ENCODE measurements at regions not wholly inside any gene's neighbourhood (a gene's known extent, or its start where the extent isn't known, plus 50 kb on each side); places are given as distances from the start of the nearest gene placed in this dataset.

GRCh38 chr1:185676969-185677368 lies 57.2 kb upstream of the HMCN1 start:
- no peak overlapping the region for H2AFZ ChIP-seq (ENCODE audit: low read length)
- no peak overlapping the region for H3K9ac ChIP-seq (ENCODE audit: low read length)
- H3K9me2 ChIP-seq (ENCODE audit: low read depth, low read length) = no peaks in the 10 kb centered on the region
- H3K4me1 ChIP-seq (ENCODE audit: insufficient read depth, low read length, severe bottlenecking) = no peaks in the 10 kb centered on the region
- H3K27me3 ChIP-seq (ENCODE audit: insufficient read depth, low read length) = no peaks in the 10 kb centered on the region
- no peak overlapping the region for H3K4me2 ChIP-seq (ENCODE audit: low read length)
- H3K36me3 ChIP-seq (ENCODE audit: insufficient read depth, low read length) = no peaks in the 10 kb centered on the region
- H3K27ac ChIP-seq (ENCODE audit: low read depth, low read length, poor library complexity, severe bottlenecking) = no peak overlapping the region
- H3K4me3 ChIP-seq (ENCODE audit: low read depth, low read length, poor library complexity, severe bottlenecking) = no peak overlapping the region
- TF ChIP-seq EZH2 (IDR thresholded peaks at IDR 0.05; ENCODE audit: borderline replicate concordance, low read length) = no peak
- no peak for TF ChIP-seq CTCF (IDR thresholded peaks at IDR 0.05; ENCODE audit: low read length)
- H3F3A ChIP-seq (ENCODE audit: insufficient read depth, low read length) = no peaks in the 10 kb centered on the region
- H3K79me2 ChIP-seq (ENCODE audit: insufficient read depth, low read length) = no peaks in the 10 kb centered on the region
- H4K20me1 ChIP-seq (ENCODE audit: insufficient read depth, low read length) = no peaks in the 10 kb centered on the region
- H3K9me3 ChIP-seq (ENCODE audit: low read length) = no peaks in the 10 kb centered on the region

- Histone ChIP-seq H3K4me1 (ENCODE audit: insufficient read depth, low read length, severe bottlenecking) (no peaks in the 10 kb centered on the region), H2AFZ (ENCODE audit: low read length) (no peak overlapping the region)
These were observed 60.0 kb upstream of the HMCN1 start for GRCh38 chr1:185674201-185674600.

GRCh38 chr1:185672719-185673360 lies 61.4 kb upstream of the HMCN1 start:
- TF ChIP-seq EZH2 (IDR thresholded peaks at IDR 0.05; ENCODE audit: borderline replicate concordance, low read length) (no peak), CTCF (IDR thresholded peaks at IDR 0.05; ENCODE audit: low read length) (no peak)

More at GRCh38 chr1:185674201-185674600, 60.0 kb upstream of the HMCN1 start:
- Histone ChIP-seq H3K27me3 (ENCODE audit: insufficient read depth, low read length) (no peaks in the 10 kb centered on the region), H3K79me2 (ENCODE audit: insufficient read depth, low read length) (no peaks in the 10 kb centered on the region), H3F3A (ENCODE audit: insufficient read depth, low read length) (no peaks in the 10 kb centered on the region), H3K27ac (ENCODE audit: low read depth, low read length, poor library complexity, severe bottlenecking) (no peak overlapping the region), H3K36me3 (ENCODE audit: insufficient read depth, low read length) (no peaks in the 10 kb centered on the region), H3K9me2 (ENCODE audit: low read depth, low read length) (no peaks in the 10 kb centered on the region), H3K4me2 (ENCODE audit: low read length) (no peak overlapping the region), H3K9ac (ENCODE audit: low read length) (no peak overlapping the region), H3K9me3 (ENCODE audit: low read length) (no peaks in the 10 kb centered on the region), H4K20me1 (ENCODE audit: insufficient read depth, low read length) (no peaks in the 10 kb centered on the region), H3K4me3 (ENCODE audit: low read depth, low read length, poor library complexity, severe bottlenecking) (no peak overlapping the region)
- no peak for TF ChIP-seq EZH2 (IDR thresholded peaks at IDR 0.05; ENCODE audit: borderline replicate concordance, low read length)
- no peak for TF ChIP-seq CTCF (IDR thresholded peaks at IDR 0.05; ENCODE audit: low read length)

More at GRCh38 chr1:185672719-185673360, 61.4 kb upstream of the HMCN1 start:
- H3K9me2 ChIP-seq (ENCODE audit: low read depth, low read length) = no peaks in the 10 kb centered on the region
- no peak overlapping the region for H3K27ac ChIP-seq (ENCODE audit: low read depth, low read length, poor library complexity, severe bottlenecking)
- H3K9ac ChIP-seq (ENCODE audit: low read length) = no peak overlapping the region
- no peaks in the 10 kb centered on the region for H3K79me2 ChIP-seq (ENCODE audit: insufficient read depth, low read length)
- H3K4me2 ChIP-seq (ENCODE audit: low read length) = no peak overlapping the region
- H3K4me3 ChIP-seq (ENCODE audit: low read depth, low read length, poor library complexity, severe bottlenecking) = no peak overlapping the region
- no peaks in the 10 kb centered on the region for H3K4me1 ChIP-seq (ENCODE audit: insufficient read depth, low read length, severe bottlenecking)
- H4K20me1 ChIP-seq (ENCODE audit: insufficient read depth, low read length) = no peaks in the 10 kb centered on the region
- no peaks in the 10 kb centered on the region for H3F3A ChIP-seq (ENCODE audit: insufficient read depth, low read length)
- H3K9me3 ChIP-seq (ENCODE audit: low read length) = no peaks in the 10 kb centered on the region
- no peak overlapping the region for H2AFZ ChIP-seq (ENCODE audit: low read length)
- H3K27me3 ChIP-seq (ENCODE audit: insufficient read depth, low read length) = no peaks in the 10 kb centered on the region
- H3K36me3 ChIP-seq (ENCODE audit: insufficient read depth, low read length) = no peaks in the 10 kb centered on the region
